ENCODE measurements at regions not wholly inside any gene's neighbourhood (a gene's known extent, or its start where the extent isn't known, plus 50 kb on each side); places are given as distances from the start of the nearest gene placed in this dataset.

DNA sequence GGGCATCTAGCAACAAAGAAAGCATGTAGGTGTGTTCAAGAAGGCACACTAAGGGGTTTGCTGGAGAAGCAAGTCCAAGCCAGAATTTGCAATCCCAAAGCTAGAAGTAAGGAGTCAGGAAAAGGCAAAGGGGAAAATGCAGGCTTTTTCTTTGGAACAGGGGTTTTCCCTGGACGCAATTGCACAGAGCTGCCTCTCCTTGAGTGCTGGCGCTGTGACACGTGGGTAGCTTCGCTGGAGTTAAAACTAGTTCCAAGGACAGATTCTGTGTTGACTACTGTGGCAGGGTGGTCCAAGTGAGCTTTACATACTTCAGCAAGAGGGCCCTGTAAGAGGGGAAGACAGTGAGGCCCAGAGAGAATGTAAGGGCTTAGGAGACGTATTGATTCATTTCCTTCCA, 277.1 kb downstream of the ADGRA3 start:
- H3K27ac ChIP-seq (ENCODE audit: insufficient read depth, low read length), result no peak overlapping the region
- H3K9me3 ChIP-seq (ENCODE audit: control insufficient read depth, insufficient read depth, low read depth, low read length), result no peaks in the 10 kb centered on the region
- no peak overlapping the region for H3K9ac ChIP-seq (ENCODE audit: insufficient read depth, low read length)
- H3K4me3 ChIP-seq (replicated peaks in 1 of 4; ENCODE audit: control extremely low read depth in 1 of 4, insufficient read depth in 1 of 4, low read depth in 3 of 4, low read length in 4 of 4), result no peak overlapping the region
- no peak overlapping the region for H3K4me2 ChIP-seq (ENCODE audit: extremely low read depth, insufficient read depth, low read length)
- no peaks in the 10 kb centered on the region for H3K4me1 ChIP-seq (ENCODE audit: control insufficient read depth, extremely low read depth, insufficient read depth, low read length)
- TF ChIP-seq, protein P1, sequence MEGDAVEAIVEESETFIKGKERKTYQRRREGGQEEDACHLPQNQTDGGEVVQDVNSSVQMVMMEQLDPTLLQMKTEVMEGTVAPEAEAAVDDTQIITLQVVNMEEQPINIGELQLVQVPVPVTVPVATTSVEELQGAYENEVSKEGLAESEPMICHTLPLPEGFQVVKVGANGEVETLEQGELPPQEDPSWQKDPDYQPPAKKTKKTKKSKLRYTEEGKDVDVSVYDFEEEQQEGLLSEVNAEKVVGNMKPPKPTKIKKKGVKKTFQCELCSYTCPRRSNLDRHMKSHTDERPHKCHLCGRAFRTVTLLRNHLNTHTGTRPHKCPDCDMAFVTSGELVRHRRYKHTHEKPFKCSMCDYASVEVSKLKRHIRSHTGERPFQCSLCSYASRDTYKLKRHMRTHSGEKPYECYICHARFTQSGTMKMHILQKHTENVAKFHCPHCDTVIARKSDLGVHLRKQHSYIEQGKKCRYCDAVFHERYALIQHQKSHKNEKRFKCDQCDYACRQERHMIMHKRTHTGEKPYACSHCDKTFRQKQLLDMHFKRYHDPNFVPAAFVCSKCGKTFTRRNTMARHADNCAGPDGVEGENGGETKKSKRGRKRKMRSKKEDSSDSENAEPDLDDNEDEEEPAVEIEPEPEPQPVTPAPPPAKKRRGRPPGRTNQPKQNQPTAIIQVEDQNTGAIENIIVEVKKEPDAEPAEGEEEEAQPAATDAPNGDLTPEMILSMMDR (conservative IDR thresholded peaks at IDR 0.05 in 1 of 2, IDR thresholded peaks at IDR 0.05 in 1 of 2; ENCODE audit: low read depth in 1 of 2, low read length in 2 of 2), result peak in 1 of 2 donors; percentile 28
- no peak for TF ChIP-seq EZH2 (IDR thresholded peaks at IDR 0.05; ENCODE audit: low read length, missing control alignments)
- no peaks in the 10 kb centered on the region for H4K20me1 ChIP-seq (ENCODE audit: control insufficient read depth, extremely low read depth, insufficient read depth, low read length)
- H3K27me3 ChIP-seq (ENCODE audit: control insufficient read depth, insufficient read depth, low read length), result no peaks in the 10 kb centered on the region
- no peak overlapping the region for H2AFZ ChIP-seq (ENCODE audit: low read length)
- DNase-seq (ENCODE audit: low read depth in 2 of 2), result no peak
- H3K36me3 ChIP-seq (ENCODE audit: control insufficient read depth, insufficient read depth, low read length), result no peaks in the 10 kb centered on the region
- H3K79me2 ChIP-seq (ENCODE audit: control insufficient read depth, insufficient read depth, low read length), result no peaks in the 10 kb centered on the region

DNA sequence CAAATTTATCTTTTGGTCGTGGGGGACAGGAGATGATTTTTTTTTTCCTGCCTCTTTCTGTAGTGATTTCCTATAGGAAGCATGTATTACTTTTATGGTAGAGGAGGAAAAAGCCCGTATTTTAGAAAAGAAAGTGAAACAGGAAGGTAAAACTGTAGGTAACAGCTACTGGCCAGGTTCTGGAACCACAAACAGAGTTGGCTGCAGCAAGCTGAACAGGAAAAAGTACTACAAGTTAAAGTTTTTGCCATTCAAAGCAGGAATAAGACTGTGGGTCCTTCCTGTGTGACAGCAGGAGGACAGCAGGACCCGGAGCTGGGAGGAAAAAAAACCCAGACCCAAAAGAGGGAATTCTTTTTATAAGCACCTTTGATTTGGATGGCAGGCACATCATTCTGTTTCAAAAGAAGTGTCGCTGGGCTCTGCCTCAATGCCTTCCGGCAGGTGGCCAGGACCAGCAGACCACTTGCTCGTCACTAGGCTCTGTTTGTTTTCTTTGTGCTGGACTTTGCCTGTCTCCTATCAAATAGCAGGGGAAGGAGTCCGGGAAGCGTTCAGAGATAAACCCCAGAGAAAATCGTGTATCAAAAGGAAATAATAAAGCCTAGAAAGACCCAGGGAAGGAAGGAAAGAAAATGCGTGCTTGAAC, 277.9 kb downstream of the ADGRA3 start:
- Histone ChIP-seq H4K20me1 (ENCODE audit: control insufficient read depth, extremely low read depth, insufficient read depth, low read length) (no peaks in the 10 kb centered on the region), H3K9ac (ENCODE audit: insufficient read depth, low read length) (no peak overlapping the region), H3K27ac (ENCODE audit: insufficient read depth, low read length) (no peak overlapping the region), H3K4me3 (replicated peaks in 1 of 4; ENCODE audit: control extremely low read depth in 1 of 4, insufficient read depth in 1 of 4, low read depth in 3 of 4, low read length in 4 of 4) (peak overlapping the region in 2 of 4 experiments; percentile 4 to 33), H3K9me3 (ENCODE audit: control insufficient read depth, insufficient read depth, low read depth, low read length) (no peaks in the 10 kb centered on the region), H3K27me3 (ENCODE audit: control insufficient read depth, insufficient read depth, low read length) (no peaks in the 10 kb centered on the region), H3K79me2 (ENCODE audit: control insufficient read depth, insufficient read depth, low read length) (no peaks in the 10 kb centered on the region), H3K4me2 (ENCODE audit: extremely low read depth, insufficient read depth, low read length) (peak overlapping the region; percentile 25), H2AFZ (ENCODE audit: low read length) (no peak overlapping the region), H3K36me3 (ENCODE audit: control insufficient read depth, insufficient read depth, low read length) (no peaks in the 10 kb centered on the region), H3K4me1 (ENCODE audit: control insufficient read depth, extremely low read depth, insufficient read depth, low read length) (no peaks in the 10 kb centered on the region)
- peak; percentile 2 to 7 for DNase-seq (ENCODE audit: low read depth in 2 of 2)
- TF ChIP-seq, protein P1 (conservative IDR thresholded peaks at IDR 0.05 in 1 of 2, IDR thresholded peaks at IDR 0.05 in 1 of 2; ENCODE audit: low read depth in 1 of 2, low read length in 2 of 2), result no peak
- no peak for TF ChIP-seq EZH2 (IDR thresholded peaks at IDR 0.05; ENCODE audit: low read length, missing control alignments)

DNA sequence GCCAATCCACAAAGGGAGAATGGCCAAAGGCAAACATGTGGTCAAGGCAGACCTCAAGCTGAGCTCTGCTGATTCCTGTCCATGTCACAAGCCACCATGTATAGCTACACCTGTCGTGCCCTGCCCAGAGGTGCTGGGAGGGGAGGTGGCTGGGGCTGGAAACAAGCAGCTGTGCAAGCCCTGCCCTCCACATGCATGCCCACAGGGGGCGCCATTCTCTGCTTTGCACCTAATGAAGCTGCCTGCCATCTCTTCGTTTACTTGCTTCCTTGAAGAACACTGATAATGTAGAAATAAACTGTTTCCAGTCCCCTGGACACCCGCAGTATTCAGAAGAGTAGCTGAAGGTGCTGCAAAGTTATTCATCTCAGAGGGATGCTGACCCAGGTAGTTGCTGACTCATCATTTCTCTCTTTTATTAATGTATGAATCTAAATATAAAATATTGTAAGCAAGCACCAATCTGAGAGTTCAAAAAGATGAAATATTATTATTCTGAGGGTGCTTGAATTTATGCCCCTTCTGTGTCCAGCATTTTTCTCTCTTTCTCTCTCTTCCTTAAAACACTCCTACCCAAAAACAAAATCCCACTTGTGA, 278.6 kb downstream of the ADGRA3 start:
- Histone ChIP-seq H3K4me3 (replicated peaks in 1 of 4; ENCODE audit: control extremely low read depth in 1 of 4, insufficient read depth in 1 of 4, low read depth in 3 of 4, low read length in 4 of 4) (no peak overlapping the region), H3K27ac (ENCODE audit: insufficient read depth, low read length) (no peak overlapping the region), H3K4me1 (ENCODE audit: control insufficient read depth, extremely low read depth, insufficient read depth, low read length) (no peaks in the 10 kb centered on the region), H4K20me1 (ENCODE audit: control insufficient read depth, extremely low read depth, insufficient read depth, low read length) (no peaks in the 10 kb centered on the region), H3K79me2 (ENCODE audit: control insufficient read depth, insufficient read depth, low read length) (no peaks in the 10 kb centered on the region), H3K9ac (ENCODE audit: insufficient read depth, low read length) (no peak overlapping the region), H2AFZ (ENCODE audit: low read length) (no peak overlapping the region), H3K27me3 (ENCODE audit: control insufficient read depth, insufficient read depth, low read length) (no peaks in the 10 kb centered on the region), H3K36me3 (ENCODE audit: control insufficient read depth, insufficient read depth, low read length) (no peaks in the 10 kb centered on the region), H3K4me2 (ENCODE audit: extremely low read depth, insufficient read depth, low read length) (no peak overlapping the region), H3K9me3 (ENCODE audit: control insufficient read depth, insufficient read depth, low read depth, low read length) (no peaks in the 10 kb centered on the region)
- TF ChIP-seq, protein P1 (conservative IDR thresholded peaks at IDR 0.05 in 1 of 2, IDR thresholded peaks at IDR 0.05 in 1 of 2; ENCODE audit: low read depth in 1 of 2, low read length in 2 of 2), result peak; percentile 22 to 40
- no peak for TF ChIP-seq EZH2 (IDR thresholded peaks at IDR 0.05; ENCODE audit: low read length, missing control alignments)
- DNase-seq (ENCODE audit: low read depth in 2 of 2), result peak in 1 of 2 donors; percentile 4

All from fibroblast of lung (primary cell).